ENCODE measurements at regions not wholly inside any gene's neighbourhood (a gene's known extent, or its start where the extent isn't known, plus 50 kb on each side); places are given as distances from the start of the nearest gene placed in this dataset.

GRCh38 chr11:33559567-33559966 is 141.1 kb downstream of the C11orf91 start:
- intact Hi-C loops (cut with micrococcal nuclease), result no loop called here
- Histone ChIP-seq H3K36me3 (ENCODE audit: low read depth, low read length) (0 out of 2 replicates have a peak, but pooled peaks cover 2% of the 10 kb centered on the region), H3K4me1 (ENCODE audit: insufficient read depth, low read length) (peaks cover 17% of the 10 kb centered on the region), H3K27ac (ENCODE audit: low read length) (no peak overlapping the region), H3K9me3 (ENCODE audit: low read length) (no peaks in the 10 kb centered on the region), H4K20me1 (ENCODE audit: low read length) (no peaks in the 10 kb centered on the region), H3K4me2 (ENCODE audit: low read length) (no peak overlapping the region), H2AFZ (ENCODE audit: low read length) (no peak overlapping the region), H3F3A (ENCODE audit: low read length, unreplicated experiment) (no peaks in the 10 kb centered on the region), H3K9ac (ENCODE audit: low read length) (no peak overlapping the region), H3K27me3 (ENCODE audit: low read length) (no peaks in the 10 kb centered on the region), H3K79me2 (ENCODE audit: low read length) (no peaks in the 10 kb centered on the region), H3K4me3 (ENCODE audit: low read length) (no peak overlapping the region), H3K9me2 (replicated peaks; ENCODE audit: low read length) (no peaks in the 10 kb centered on the region)
- TF ChIP-seq EZH2phosphoT487 (IDR thresholded peaks at IDR 0.05; ENCODE audit: borderline replicate concordance, low read length), result no peak
- TF ChIP-seq CTCF (conservative IDR thresholded peaks at IDR 0.05; ENCODE audit: low read depth, low read length), result no peak
- no peak for TF ChIP-seq EZH2 (IDR thresholded peaks at IDR 0.05; ENCODE audit: low read length, unreplicated experiment)
- ATAC-seq (no peak), DNase-seq (no peak)
- ChIA-PET POLR2A (ENCODE audit: unreplicated experiment) (no interaction called here), CTCF (no interaction called here)
- no TSS peak for BruUV-seq (replicated peaks)

GRCh38 chr11:33558097-33558496 is 142.5 kb downstream of the C11orf91 start:
- BruUV-seq (replicated peaks), result no TSS peak
- Histone ChIP-seq H3K36me3 (ENCODE audit: low read depth, low read length) (0 out of 2 replicates have a peak, but pooled peaks cover 2% of the 10 kb centered on the region), H3K27me3 (ENCODE audit: low read length) (no peaks in the 10 kb centered on the region), H3K4me3 (ENCODE audit: low read length) (no peak overlapping the region), H3K4me1 (ENCODE audit: insufficient read depth, low read length) (peaks cover 24% of the 10 kb centered on the region), H3K9me2 (replicated peaks; ENCODE audit: low read length) (no peaks in the 10 kb centered on the region), H4K20me1 (ENCODE audit: low read length) (no peaks in the 10 kb centered on the region), H2AFZ (ENCODE audit: low read length) (no peak overlapping the region), H3K79me2 (ENCODE audit: low read length) (no peaks in the 10 kb centered on the region), H3K27ac (ENCODE audit: low read length) (peak overlapping the region; percentile 89), H3K9ac (ENCODE audit: low read length) (peak overlapping the region; percentile 39; the same call in 1 of the 2 replicates), H3F3A (ENCODE audit: low read length, unreplicated experiment) (no peaks in the 10 kb centered on the region), H3K4me2 (ENCODE audit: low read length) (no peak overlapping the region), H3K9me3 (ENCODE audit: low read length) (no peaks in the 10 kb centered on the region)
- intact Hi-C loops (cut with micrococcal nuclease), result no loop called here
- ChIA-PET POLR2A (ENCODE audit: unreplicated experiment) (no interaction called here), CTCF (interaction anchor here (0.7 kb wide), 1 partner anchor 179 kb away, joined by 5 read pairs; no protein-coding TSS in a partner anchor)
- no peak for ATAC-seq
- no peak for TF ChIP-seq EZH2phosphoT487 (IDR thresholded peaks at IDR 0.05; ENCODE audit: borderline replicate concordance, low read length)
- no peak for TF ChIP-seq EZH2 (IDR thresholded peaks at IDR 0.05; ENCODE audit: low read length, unreplicated experiment)
- TF ChIP-seq CTCF (conservative IDR thresholded peaks at IDR 0.05; ENCODE audit: low read depth, low read length), result no peak
- no peak for DNase-seq

- Histone ChIP-seq H3K36me3 (ENCODE audit: low read depth, low read length) (0 out of 2 replicates have a peak, but pooled peaks cover 2% of the 10 kb centered on the region), H3K27ac (ENCODE audit: low read length) (peak overlapping the region; percentile 89), H3K4me3 (ENCODE audit: low read length) (no peak overlapping the region), H3K9me3 (ENCODE audit: low read length) (no peaks in the 10 kb centered on the region), H4K20me1 (ENCODE audit: low read length) (no peaks in the 10 kb centered on the region), H3K27me3 (ENCODE audit: low read length) (no peaks in the 10 kb centered on the region), H2AFZ (ENCODE audit: low read length) (no peak overlapping the region), H3K4me1 (ENCODE audit: insufficient read depth, low read length) (peaks cover 24% of the 10 kb centered on the region), H3K79me2 (ENCODE audit: low read length) (no peaks in the 10 kb centered on the region), H3K4me2 (ENCODE audit: low read length) (peak overlapping the region; percentile 46; the same call in 1 of the 2 replicates), H3K9me2 (replicated peaks; ENCODE audit: low read length) (no peaks in the 10 kb centered on the region), H3K9ac (ENCODE audit: low read length) (peak overlapping the region; percentile 52), H3F3A (ENCODE audit: low read length, unreplicated experiment) (no peaks in the 10 kb centered on the region)
- TF ChIP-seq EZH2 (IDR thresholded peaks at IDR 0.05; ENCODE audit: low read length, unreplicated experiment) (no peak), CTCF (conservative IDR thresholded peaks at IDR 0.05; ENCODE audit: low read depth, low read length) (no peak), EZH2phosphoT487 (IDR thresholded peaks at IDR 0.05; ENCODE audit: borderline replicate concordance, low read length) (no peak)
- DNase-seq, result peak; percentile 87
- intact Hi-C loops (cut with micrococcal nuclease), result no loop called here
- POLR2A ChIA-PET (ENCODE audit: unreplicated experiment), result no interaction called here
- no TSS peak for BruUV-seq (replicated peaks)
- CTCF ChIA-PET, result no interaction called here
- peak; percentile 96 for ATAC-seq
Observed at GRCh38 chr11:33557201-33557600, 143.4 kb downstream of the C11orf91 start.

Measured in PC-3 (cell line).